ENCODE measurements at regions not wholly inside any gene's neighbourhood (a gene's known extent, or its start where the extent isn't known, plus 50 kb on each side); places are given as distances from the start of the nearest gene placed in this dataset.

GRCh38 chr4:167622481-167623240 is 388.4 kb upstream of the SPOCK3 start:
- H3K36me3 ChIP-seq (ENCODE audit: low read depth): no peaks in the 10 kb centered on the region
- TF ChIP-seq CTCF (IDR thresholded peaks at IDR 0.05): no peak
- H3K9me3 ChIP-seq: no peaks in the 10 kb centered on the region
- peak; percentile 59 for ATAC-seq
- H3K4me1 ChIP-seq (ENCODE audit: low read depth): no peaks in the 10 kb centered on the region
- H3K4me3 ChIP-seq: no peak overlapping the region
- peak in 2 of 3 donors; percentile 47 to 49 for DNase-seq
- intact Hi-C loops (cut with DNase I, micrococcal nuclease): no loop called here

- intact Hi-C loops (cut with DNase I, micrococcal nuclease): no loop called here
- no peak for TF ChIP-seq CTCF (IDR thresholded peaks at IDR 0.05)
- ATAC-seq (no peak), DNase-seq (no peak)
- Histone ChIP-seq H3K36me3 (ENCODE audit: low read depth) (no peaks in the 10 kb centered on the region), H3K4me3 (no peak overlapping the region), H3K9me3 (no peaks in the 10 kb centered on the region), H3K4me1 (ENCODE audit: low read depth) (no peaks in the 10 kb centered on the region)
These were observed 388.9 kb upstream of the SPOCK3 start for GRCh38 chr4:167623241-167623572.

- ATAC-seq (no peak), DNase-seq (no peak)
- Histone ChIP-seq H3K36me3 (ENCODE audit: low read depth) (no peaks in the 10 kb centered on the region), H3K9me3 (no peaks in the 10 kb centered on the region), H3K4me3 (no peak overlapping the region), H3K4me1 (ENCODE audit: low read depth) (no peaks in the 10 kb centered on the region)
- TF ChIP-seq CTCF (IDR thresholded peaks at IDR 0.05): no peak
- intact Hi-C loops (cut with DNase I, micrococcal nuclease): no loop called here
These were observed 395.0 kb upstream of the SPOCK3 start for GRCh38 chr4:167629272-167629671.

- H3K4me1 ChIP-seq (ENCODE audit: low read depth): no peaks in the 10 kb centered on the region
- ATAC-seq (no peak), DNase-seq (no peak)
- intact Hi-C loops (cut with DNase I, micrococcal nuclease): no loop called here
- H3K4me3 ChIP-seq: no peak overlapping the region
- no peaks in the 10 kb centered on the region for H3K36me3 ChIP-seq (ENCODE audit: low read depth)
- H3K9me3 ChIP-seq: no peaks in the 10 kb centered on the region
- TF ChIP-seq CTCF (IDR thresholded peaks at IDR 0.05): no peak
These were observed 408.0 kb upstream of the SPOCK3 start for GRCh38 chr4:167642250-167642649.

GRCh38 chr4:167645358-167645757 is 411.1 kb upstream of the SPOCK3 start:
- TF ChIP-seq CTCF (IDR thresholded peaks at IDR 0.05): no peak
- DNase-seq (no peak), ATAC-seq (no peak)
- Histone ChIP-seq H3K4me3 (no peak overlapping the region), H3K36me3 (ENCODE audit: low read depth) (no peaks in the 10 kb centered on the region), H3K4me1 (ENCODE audit: low read depth) (no peaks in the 10 kb centered on the region), H3K9me3 (no peaks in the 10 kb centered on the region)
- intact Hi-C loops (cut with DNase I, micrococcal nuclease): no loop called here

GRCh38 chr4:167652267-167652666 is 418.0 kb upstream of the SPOCK3 start:
- ATAC-seq: no peak
- H3K9me3 ChIP-seq: no peaks in the 10 kb centered on the region
- intact Hi-C loops (cut with DNase I, micrococcal nuclease): no loop called here

More at GRCh38 chr4:167652267-167652666, 418.0 kb upstream of the SPOCK3 start:
- H3K4me3 ChIP-seq: no peak overlapping the region
- TF ChIP-seq CTCF (IDR thresholded peaks at IDR 0.05): no peak
- H3K36me3 ChIP-seq (ENCODE audit: low read depth): no peaks in the 10 kb centered on the region
- no peak for DNase-seq
- H3K4me1 ChIP-seq (ENCODE audit: low read depth): no peaks in the 10 kb centered on the region

Measured in mucosa of descending colon (tissue), 3 donors.